ENCODE measurements at regions not wholly inside any gene's neighbourhood (a gene's known extent, or its start where the extent isn't known, plus 50 kb on each side); places are given as distances from the start of the nearest gene placed in this dataset.

- Histone ChIP-seq H3K4me3 (no peak overlapping the region), H3K4me1 (peaks cover 0 to 11% of the 10 kb centered on the region in 2 donors), H3K36me3 (no peaks in the 10 kb centered on the region), H3K9me3 (no peaks in the 10 kb centered on the region), H3K27ac (peak overlapping the region in 1 of 2 donors; percentile 49), H3K27me3 (no peaks in the 10 kb centered on the region)
- no peak for ATAC-seq
- intact Hi-C loops (cut with DNase I), result no loop called here
- no peak for DNase-seq
- TF ChIP-seq CTCF (IDR thresholded peaks at IDR 0.05), result no peak
Measured at GRCh38 chr20:6887966-6888365, 120.5 kb downstream of the BMP2 start.

- intact Hi-C loops (cut with DNase I), result no loop called here
- Histone ChIP-seq H3K27ac (peak overlapping the region in 1 of 2 donors; percentile 30), H3K36me3 (no peaks in the 10 kb centered on the region), H3K9me3 (no peaks in the 10 kb centered on the region), H3K4me3 (no peak overlapping the region), H3K27me3 (no peaks in the 10 kb centered on the region), H3K4me1 (peaks cover 0 to 11% of the 10 kb centered on the region in 2 donors)
- TF ChIP-seq CTCF (IDR thresholded peaks at IDR 0.05), result no peak
- DNase-seq, result no peak
- ATAC-seq, result no peak
Measured at GRCh38 chr20:6888736-6889395, 121.4 kb downstream of the BMP2 start.

GRCh38 chr20:6892724-6893123 is 125.2 kb downstream of the BMP2 start:
- Histone ChIP-seq H3K9me3 (no peaks in the 10 kb centered on the region), H3K4me3 (no peak overlapping the region), H3K27me3 (no peaks in the 10 kb centered on the region), H3K4me1 (peaks cover 0 to 11% of the 10 kb centered on the region in 2 donors), H3K27ac (no peak overlapping the region), H3K36me3 (no peaks in the 10 kb centered on the region)
- TF ChIP-seq CTCF (IDR thresholded peaks at IDR 0.05), result no peak
- intact Hi-C loops (cut with DNase I), result no loop called here
- DNase-seq (no peak), ATAC-seq (no peak)

- Histone ChIP-seq H3K27me3 (no peaks in the 10 kb centered on the region), H3K27ac (no peak overlapping the region), H3K4me1 (no peaks in the 10 kb centered on the region), H3K4me3 (no peak overlapping the region), H3K36me3 (no peaks in the 10 kb centered on the region), H3K9me3 (no peaks in the 10 kb centered on the region)
- DNase-seq, result no peak
- intact Hi-C loops (cut with DNase I), result no loop called here
- ATAC-seq, result no peak
- TF ChIP-seq CTCF (IDR thresholded peaks at IDR 0.05), result no peak
Measured at GRCh38 chr20:6898928-6899327, 131.4 kb downstream of the BMP2 start.

- intact Hi-C loops (cut with DNase I), result no loop called here
- Histone ChIP-seq H3K27me3 (no peaks in the 10 kb centered on the region), H3K27ac (no peak overlapping the region), H3K9me3 (no peaks in the 10 kb centered on the region), H3K4me3 (no peak overlapping the region), H3K36me3 (no peaks in the 10 kb centered on the region), H3K4me1 (no peaks in the 10 kb centered on the region)
- no peak for TF ChIP-seq CTCF (IDR thresholded peaks at IDR 0.05)
- DNase-seq, result no peak
- ATAC-seq, result no peak
Measured at GRCh38 chr20:6906871-6907270, 139.4 kb downstream of the BMP2 start.
